DOHH2 (cell line): ENCODE measurements at regions not wholly inside any gene's neighbourhood (a gene's known extent, or its start where the extent isn't known, plus 50 kb on each side); places are given as distances from the start of the nearest gene placed in this dataset.

Source experiments
- H3F3A ChIP-seq: fragments of 200-600 bp; sonication (generic), shearing (Covaris generic); 2 replicates; pipeline ENCODE4 v1.6.0; 2016; ENCODE audit warnings: antibody characterized with exemption, mild to moderate bottlenecking; ENCODE audit not compliant: control insufficient read depth, insufficient read depth
- H3K27ac ChIP-seq: fragments of 200-600 bp; sonication (generic); 2 replicates; pipeline ENCODE4 v1.5.1; 2014; ENCODE audit warnings: low read depth, mild to moderate bottlenecking, low read length, moderate library complexity
- H3K27me3 ChIP-seq: fragments of 200-600 bp; sonication (generic); 2 replicates; pipeline ENCODE4 v1.6.1; 2014; ENCODE audit warnings: mild to moderate bottlenecking, low read length, mixed read lengths; ENCODE audit not compliant: control insufficient read depth
- H3K36me3 ChIP-seq: fragments of 200-600 bp; sonication (generic); 2 replicates; pipeline ENCODE4 v1.6.1; 2014; ENCODE audit warnings: mild to moderate bottlenecking, low read length, moderate library complexity, mixed read lengths; ENCODE audit not compliant: control insufficient read depth
- H3K4me1 ChIP-seq: fragments of 200-600 bp; sonication (generic); 2 replicates; pipeline ENCODE4 v1.6.1; 2014; ENCODE audit warnings: mild to moderate bottlenecking, low read length, mixed read lengths; ENCODE audit not compliant: control insufficient read depth
- H3K4me2 ChIP-seq: fragments of 200-600 bp; sonication (generic); 2 replicates; pipeline ENCODE4 v1.6.0; 2014; ENCODE audit warnings: mild to moderate bottlenecking, low read length, moderate library complexity
- H3K4me3 ChIP-seq: fragments of 200-600 bp; sonication (generic); 2 replicates; pipeline ENCODE4 v1.5.1; 2014; ENCODE audit warnings: mild to moderate bottlenecking, low read length, mixed read lengths
- H3K79me2 ChIP-seq: fragments of 200-600 bp; sonication (generic); 2 replicates; pipeline ENCODE4 v1.6.1; 2014; ENCODE audit warnings: mild to moderate bottlenecking, low read length, mixed read lengths; ENCODE audit not compliant: control insufficient read depth
- H3K9me2 ChIP-seq: fragments of 200-600 bp; sonication (generic); replicated peaks from 2 replicates; pipeline ENCODE4 v1.6.1; 2014; ENCODE audit warnings: mild to moderate bottlenecking, low read length, mixed read lengths; ENCODE audit not compliant: control insufficient read depth
- H3K9me3 ChIP-seq: fragments of 200-600 bp; sonication (generic); 2 replicates; pipeline ENCODE4 v1.6.1; 2014; ENCODE audit warnings: antibody characterized with exemption, low read length, mixed read lengths; ENCODE audit not compliant: control insufficient read depth, insufficient read depth
- H4K20me1 ChIP-seq: fragments of 200-600 bp; sonication (generic); 2 replicates; pipeline ENCODE4 v1.6.0; 2014; ENCODE audit warnings: low read depth, mild to moderate bottlenecking, antibody characterized with exemption, low read length, moderate library complexity; ENCODE audit not compliant: control insufficient read depth, insufficient read depth
- CTCF ChIP-seq: fragments of 200-600 bp; sonication (generic); IDR thresholded peaks from one replicate; pipeline ENCODE4 v1.5.1; 2014; ENCODE audit warnings: antibody characterized with exemption, mild to moderate bottlenecking, low read depth, low read length; ENCODE audit not compliant: poor library complexity, severe bottlenecking
- EZH2phosphoT487 ChIP-seq: fragments of 200-600 bp; sonication (generic); IDR thresholded peaks from 2 replicates; pipeline ENCODE4 v1.6.1; 2017; ENCODE audit warnings: borderline replicate concordance, mild to moderate bottlenecking, antibody characterized with exemption, low read length, moderate library complexity, mixed read lengths

DNA sequence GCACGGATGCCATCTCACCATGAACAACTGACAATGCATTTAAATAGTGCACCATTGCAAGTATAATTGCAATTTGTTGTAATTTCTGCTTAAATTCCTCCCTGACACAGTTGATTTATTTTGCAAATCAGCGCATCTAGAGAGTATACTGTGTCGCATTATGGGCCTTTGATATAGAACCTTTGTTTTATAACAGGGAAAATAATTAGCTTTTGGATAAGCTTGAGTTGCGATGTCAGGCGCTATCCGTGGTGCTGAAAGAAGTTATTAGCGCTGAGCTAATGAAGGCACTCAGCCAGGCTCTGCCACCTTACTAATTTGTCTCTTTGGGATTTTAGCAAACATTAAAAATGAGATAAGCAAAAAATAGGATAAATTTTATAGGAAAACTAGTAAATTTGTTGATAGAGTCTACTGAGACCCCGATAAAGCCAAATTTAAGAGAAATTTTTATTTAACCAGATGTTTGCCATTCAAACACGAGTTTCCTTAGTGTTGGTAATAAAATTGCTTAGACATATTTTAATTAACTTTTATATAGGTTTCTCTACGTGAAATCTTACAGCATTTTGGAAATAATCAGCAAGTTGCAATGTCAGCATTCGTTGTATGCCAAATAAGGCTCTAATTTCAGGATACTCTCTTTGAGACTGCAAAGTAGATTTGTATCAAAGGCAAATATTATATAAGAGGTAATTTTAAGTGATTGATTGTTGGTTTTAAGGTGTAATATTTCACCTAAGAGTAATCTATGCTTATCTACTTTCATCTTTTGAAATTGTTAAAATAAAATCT lies 355.5 kb downstream of the TLR4 start:
- no peaks in the 10 kb centered on the region for H3K9me3 ChIP-seq
- no peaks in the 10 kb centered on the region for H3K36me3 ChIP-seq
- no peaks in the 10 kb centered on the region for H3K9me2 ChIP-seq

GRCh38 chr9:118083161-118083560 lies 379.0 kb downstream of the TLR4 start:
- Histone ChIP-seq H3K4me1 (no peaks in the 10 kb centered on the region), H3F3A (no peaks in the 10 kb centered on the region), H3K27me3 (no peaks in the 10 kb centered on the region), H3K27ac (no peak overlapping the region), H3K4me3 (no peak overlapping the region), H3K9me3 (no peaks in the 10 kb centered on the region), H3K9me2 (no peaks in the 10 kb centered on the region), H3K79me2 (no peaks in the 10 kb centered on the region), H3K4me2 (no peak overlapping the region), H4K20me1 (no peaks in the 10 kb centered on the region), H3K36me3 (no peaks in the 10 kb centered on the region)
- TF ChIP-seq EZH2phosphoT487, result no peak
- TF ChIP-seq CTCF, result no peak

More for the DNA sequence above, 355.5 kb downstream of the TLR4 start:
- TF ChIP-seq CTCF, result no peak
- no peak for TF ChIP-seq EZH2phosphoT487
- Histone ChIP-seq H3K27me3 (no peaks in the 10 kb centered on the region), H3K4me2 (no peak overlapping the region), H3K4me3 (no peak overlapping the region), H3K27ac (no peak overlapping the region), H3K4me1 (no peaks in the 10 kb centered on the region), H3K79me2 (no peaks in the 10 kb centered on the region), H3F3A (no peaks in the 10 kb centered on the region), H4K20me1 (no peaks in the 10 kb centered on the region)

DNA sequence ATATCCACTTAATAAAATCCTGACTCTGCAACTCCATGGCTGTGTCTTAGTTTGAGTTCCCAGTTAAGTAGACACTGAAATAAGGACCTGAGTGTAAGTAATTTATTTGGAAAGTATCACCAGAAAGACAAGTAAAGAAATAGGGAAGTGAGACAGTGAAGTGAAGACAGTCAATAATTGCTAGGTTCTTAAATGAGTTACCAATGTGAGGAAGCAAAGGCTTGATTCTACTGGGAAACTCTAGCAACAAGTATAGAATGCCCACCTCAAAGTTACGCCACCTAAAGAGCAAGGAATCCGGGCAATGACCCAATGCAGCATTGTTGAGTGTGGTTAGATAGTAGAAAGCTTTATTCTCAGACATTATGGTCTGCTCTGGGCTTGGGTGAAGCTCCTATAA lies 383.9 kb downstream of the TLR4 start:
- Histone ChIP-seq H3K9me2 (no peaks in the 10 kb centered on the region), H3K79me2 (no peaks in the 10 kb centered on the region), H4K20me1 (no peaks in the 10 kb centered on the region), H3K27ac (no peak overlapping the region), H3K9me3 (no peaks in the 10 kb centered on the region), H3K36me3 (no peaks in the 10 kb centered on the region), H3K4me1 (no peaks in the 10 kb centered on the region), H3K4me3 (no peak overlapping the region), H3K27me3 (no peaks in the 10 kb centered on the region), H3K4me2 (no peak overlapping the region), H3F3A (no peaks in the 10 kb centered on the region)
- TF ChIP-seq EZH2phosphoT487, result no peak
- no peak for TF ChIP-seq CTCF
